Upper lobe of left lung (tissue), 4 donors: ENCODE measurements at regions not wholly inside any gene's neighbourhood (a gene's known extent, or its start where the extent isn't known, plus 50 kb on each side); places are given as distances from the start of the nearest gene placed in this dataset.

Source experiments
- small RNA-seq, 4 donors: library from RNA; depleted of rRNA; stranded (forward); fragments of <200 nt; gene quantifications; one replicate each; pipeline ENCODE3, GENCODE V24; 2016

Small RNAs in the stretch of these regions (small RNA-seq; reads per million reads assigned to genes)
- gene MIR4719 = 0 reads per million in 4 donors
